Stimulated activated naive CD4-positive, alpha-beta T cell (primary cell): ENCODE measurements at regions not wholly inside any gene's neighbourhood (a gene's known extent, or its start where the extent isn't known, plus 50 kb on each side); places are given as distances from the start of the nearest gene placed in this dataset.
"Not testable (repeated sequence)": the region's sequence is repeated elsewhere in the genome, so short reads cannot be mapped to it uniquely, and the experiment has no call there.

Experiments used
- DNase-seq, 6 experiments: peaks; one replicate each; lab custom pipeline; 2025; lab: John Stamatoyannopoulos, UW

- no peak for DNase-seq
Measured at GRCh38 chr3:72082776-72083462, 298.0 kb upstream of the PROK2 start.

- no peak for DNase-seq
Measured at GRCh38 chr3:72082186-72082715, 297.3 kb upstream of the PROK2 start.

GRCh38 chr3:72081471-72082185 is 296.7 kb upstream of the PROK2 start:
- no peak for DNase-seq

- no peak for DNase-seq
Measured at GRCh38 chr3:72080800-72081199, 295.9 kb upstream of the PROK2 start.

- DNase-seq: no peak
Measured at GRCh38 chr3:72080095-72080494, 295.1 kb upstream of the PROK2 start.

- no peak for DNase-seq
Measured at GRCh38 chr3:72079369-72079872, 294.5 kb upstream of the PROK2 start.

- DNase-seq: no peak
Measured at GRCh38 chr3:72078676-72079368, 293.9 kb upstream of the PROK2 start.

- DNase-seq: no peak
Measured at GRCh38 chr3:72077473-72078259, 292.7 kb upstream of the PROK2 start.

GRCh38 chr3:72075848-72076247 is 290.9 kb upstream of the PROK2 start:
- not testable (repeated sequence) for DNase-seq

- DNase-seq: no peak
Measured at GRCh38 chr3:72071624-72072023, 286.7 kb upstream of the PROK2 start.

- DNase-seq: no peak
Measured at GRCh38 chr3:72070005-72070404, 285.1 kb upstream of the PROK2 start.

- DNase-seq: no peak
Measured at GRCh38 chr3:72069543-72069942, 284.6 kb upstream of the PROK2 start.

- DNase-seq: no peak
Measured at GRCh38 chr3:72068621-72069020, 283.7 kb upstream of the PROK2 start.

- DNase-seq: no peak
Measured at GRCh38 chr3:72067721-72068120, 282.8 kb upstream of the PROK2 start.

GRCh38 chr3:72065872-72066641 is 281.1 kb upstream of the PROK2 start:
- DNase-seq: no peak

- no peak for DNase-seq
Measured at GRCh38 chr3:72065236-72065635, 280.3 kb upstream of the PROK2 start.

- DNase-seq: not testable (repeated sequence)
Measured at GRCh38 chr3:72064727-72065126, 279.8 kb upstream of the PROK2 start.

GRCh38 chr3:72062017-72062416 is 277.1 kb upstream of the PROK2 start:
- DNase-seq: no peak

GRCh38 chr3:72060447-72061034 is 275.6 kb upstream of the PROK2 start:
- DNase-seq: no peak

- no peak for DNase-seq
Measured at GRCh38 chr3:72058493-72059081, 273.6 kb upstream of the PROK2 start.
